Hepatocyte (in vitro differentiated cells): ENCODE measurements at regions not wholly inside any gene's neighbourhood (a gene's known extent, or its start where the extent isn't known, plus 50 kb on each side); places are given as distances from the start of the nearest gene placed in this dataset.

Experiments
- DNase-seq: peaks from one replicate; pipeline ENCODE4 v3.0.0-alpha.2; 2016; ENCODE audit warnings: low spot score
- H2AFZ ChIP-seq: fragments of 200-600 bp; sonication (generic); 2 replicates; pipeline ENCODE4 v1.6.0; 2016; ENCODE audit warnings: antibody characterized with exemption, mild to moderate bottlenecking
- H3K27ac ChIP-seq: fragments of 200-600 bp; sonication (generic); 2 replicates; pipeline ENCODE4 v1.5.1; 2016; ENCODE audit warnings: mild to moderate bottlenecking
- H3K27me3 ChIP-seq: fragments of 200-600 bp; sonication (generic); 2 replicates; pipeline ENCODE4 v1.6.1; 2016
- H3K36me3 ChIP-seq: fragments of 200-600 bp; sonication (generic); replicated peaks from 2 replicates; pipeline ENCODE4 v1.5.1; 2016; ENCODE audit warnings: low read depth; ENCODE audit not compliant: insufficient read depth
- H3K4me1 ChIP-seq: fragments of 200-600 bp; sonication (generic); 2 replicates; pipeline ENCODE4 v1.5.1; 2016; ENCODE audit warnings: mild to moderate bottlenecking, moderate library complexity; ENCODE audit not compliant: insufficient read depth
- H3K4me2 ChIP-seq: fragments of 200-600 bp; sonication (generic); 2 replicates; pipeline ENCODE4 v1.6.0; 2016
- H3K4me3 ChIP-seq: fragments of 200-600 bp; sonication (generic); 2 replicates; pipeline ENCODE4 v1.5.1; 2016; ENCODE audit warnings: mild to moderate bottlenecking
- H3K79me2 ChIP-seq: fragments of 200-600 bp; sonication (generic); 2 replicates; pipeline ENCODE4 v1.6.0; 2017; ENCODE audit warnings: mild to moderate bottlenecking
- H3K9me2 ChIP-seq: fragments of 200-600 bp; sonication (generic); replicated peaks from 2 replicates; pipeline ENCODE4 v1.6.0; 2017; ENCODE audit warnings: mild to moderate bottlenecking; ENCODE audit not compliant: insufficient read depth
- H3K9me3 ChIP-seq: fragments of 200-600 bp; sonication (generic); 2 replicates; pipeline ENCODE4 v1.5.1; 2016; ENCODE audit warnings: low read depth, mild to moderate bottlenecking
- H4K20me1 ChIP-seq: fragments of 200-600 bp; sonication (generic); 2 replicates; pipeline ENCODE4 v1.6.0; 2016; ENCODE audit warnings: mild to moderate bottlenecking; ENCODE audit not compliant: insufficient read depth, poor library complexity, severe bottlenecking
- CTCF ChIP-seq: fragments of 200-600 bp; sonication (generic); IDR thresholded peaks from 2 replicates; pipeline ENCODE4 v1.5.1; 2016; ENCODE audit warnings: antibody characterized with exemption, mild to moderate bottlenecking; ENCODE audit not compliant: poor library complexity
- EZH2 ChIP-seq: fragments of 200-600 bp; sonication (generic); IDR thresholded peaks from 2 replicates; pipeline ENCODE4 v1.6.1; 2016; ENCODE audit warnings: antibody characterized with exemption, mild to moderate bottlenecking, borderline replicate concordance
- EZH2phosphoT487 ChIP-seq: fragments of 200-600 bp; sonication (generic); IDR thresholded peaks from one replicate; pipeline ENCODE4 v1.6.1; 2018; ENCODE audit warnings: antibody characterized with exemption, mild to moderate bottlenecking, low read depth, moderate library complexity; ENCODE audit not compliant: unreplicated experiment, severe bottlenecking
- WGBS: methylation state at CpG from one replicate; pipeline ENCODE4 v1.1.6; 2016; ENCODE audit warnings: low lambda C conversion rate; ENCODE audit errors: missing lambda C conversion rate; 5-methylcytosine and 5-hydroxymethylcytosine counted together

GRCh38 chr5:36384845-36385244 is 83.1 kb upstream of the RANBP3L start:
- Histone ChIP-seq H3K27me3 (no peaks in the 10 kb centered on the region), H3K4me2 (no peak overlapping the region), H3K4me3 (no peak overlapping the region), H3K9me2 (no peaks in the 10 kb centered on the region), H3K9me3 (no peaks in the 10 kb centered on the region), H4K20me1 (no peaks in the 10 kb centered on the region), H2AFZ (no peak overlapping the region), H3K79me2 (no peaks in the 10 kb centered on the region), H3K27ac (no peak overlapping the region), H3K36me3 (no peaks in the 10 kb centered on the region), H3K4me1 (no peaks in the 10 kb centered on the region)
- DNase-seq = no peak
- WGBS = 40% methylated on average over 3 of the region's 3 CpGs
- no peak for TF ChIP-seq EZH2
- no peak for TF ChIP-seq CTCF
- no peak for TF ChIP-seq EZH2phosphoT487

GRCh38 chr5:36385495-36385894 is 83.8 kb upstream of the RANBP3L start:
- H3K4me2 ChIP-seq = no peak overlapping the region
- H3K27me3 ChIP-seq = no peaks in the 10 kb centered on the region
- TF ChIP-seq CTCF (no peak), EZH2 (no peak), EZH2phosphoT487 (no peak)
- H3K9me3 ChIP-seq = no peaks in the 10 kb centered on the region
- 100% methylated on average over 1 of the region's 2 CpGs for WGBS
- H3K36me3 ChIP-seq = no peaks in the 10 kb centered on the region
- no peak overlapping the region for H3K4me3 ChIP-seq
- H3K4me1 ChIP-seq = no peaks in the 10 kb centered on the region
- no peaks in the 10 kb centered on the region for H3K9me2 ChIP-seq
- H3K79me2 ChIP-seq = no peaks in the 10 kb centered on the region
- no peak overlapping the region for H2AFZ ChIP-seq
- no peaks in the 10 kb centered on the region for H4K20me1 ChIP-seq
- H3K27ac ChIP-seq = no peak overlapping the region
- no peak for DNase-seq

GRCh38 chr5:36388288-36388687 is 86.6 kb upstream of the RANBP3L start:
- no peak overlapping the region for H3K4me2 ChIP-seq
- H3K9me2 ChIP-seq = no peaks in the 10 kb centered on the region
- no peaks in the 10 kb centered on the region for H3K9me3 ChIP-seq
- no peak for DNase-seq
- no peak overlapping the region for H3K4me3 ChIP-seq
- no peak overlapping the region for H3K27ac ChIP-seq
- TF ChIP-seq CTCF (no peak), EZH2 (no peak), EZH2phosphoT487 (no peak)
- H4K20me1 ChIP-seq = no peaks in the 10 kb centered on the region
- H3K4me1 ChIP-seq = no peaks in the 10 kb centered on the region
- WGBS = 85% methylated on average over 4 of the region's 4 CpGs
- H2AFZ ChIP-seq = no peak overlapping the region
- H3K36me3 ChIP-seq = no peaks in the 10 kb centered on the region
- no peaks in the 10 kb centered on the region for H3K79me2 ChIP-seq
- H3K27me3 ChIP-seq = no peaks in the 10 kb centered on the region

GRCh38 chr5:36389245-36389644 is 87.5 kb upstream of the RANBP3L start:
- Histone ChIP-seq H3K9me2 (no peaks in the 10 kb centered on the region), H3K4me3 (no peak overlapping the region), H3K79me2 (no peaks in the 10 kb centered on the region), H2AFZ (no peak overlapping the region), H4K20me1 (no peaks in the 10 kb centered on the region), H3K27me3 (no peaks in the 10 kb centered on the region), H3K36me3 (no peaks in the 10 kb centered on the region), H3K4me2 (no peak overlapping the region), H3K4me1 (no peaks in the 10 kb centered on the region), H3K9me3 (no peaks in the 10 kb centered on the region), H3K27ac (peak overlapping the region; percentile 1)
- WGBS = 40% methylated on average over 4 of the region's 4 CpGs
- no peak for TF ChIP-seq EZH2phosphoT487
- TF ChIP-seq EZH2 = no peak
- TF ChIP-seq CTCF = no peak
- DNase-seq = peak; percentile 41
